Activated CD4-positive, alpha-beta memory T cell treated with anti-CD3 and anti-CD28 coated beads, Interleukin-2, amount 10 ng/mL, durations not matched to agents 7 days and 5 days (primary cell): ENCODE measurements at regions not wholly inside any gene's neighbourhood (a gene's known extent, or its start where the extent isn't known, plus 50 kb on each side); places are given as distances from the start of the nearest gene placed in this dataset.

Source experiments
- CTCF ChIA-PET: fragments of 350-600 bp; sonication (Branson Sonifier 250); formaldehyde crosslinking; loops from one replicate; lab custom pipeline; 2021; ENCODE audit warnings: antibody characterized with exemption, inconsistent platforms; lab: Charles Lee
- POLR2A ChIA-PET: fragments of 350-600 bp; sonication (Branson Sonifier 250); formaldehyde crosslinking; loops from one replicate; lab custom pipeline; 2021; ENCODE audit warnings: antibody characterized with exemption; lab: Charles Lee
- DNase-seq: peaks from one replicate; pipeline ENCODE4 v3.0.0-alpha.2; 2020
- H3K27ac Mint-ChIP-seq: one replicate; pipeline ENCODE4 v1.8.0; 2021; ENCODE audit warnings: mild to moderate bottlenecking, mixed read lengths
- H3K27me3 Mint-ChIP-seq: one replicate; pipeline ENCODE4 v1.8.0; 2021; ENCODE audit warnings: mixed read lengths
- H3K36me3 Mint-ChIP-seq: one replicate; pipeline ENCODE4 v1.8.0; 2021; ENCODE audit warnings: low read depth, mixed read lengths
- H3K4me1 Mint-ChIP-seq: one replicate; pipeline ENCODE4 v1.8.0; 2021; ENCODE audit warnings: mixed read lengths
- H3K4me3 Mint-ChIP-seq: one replicate; pipeline ENCODE4 v1.8.0; 2021; ENCODE audit warnings: mild to moderate bottlenecking, mixed read lengths
- H3K9me3 Mint-ChIP-seq: one replicate; pipeline ENCODE4 v1.8.0; 2021; ENCODE audit warnings: mixed read lengths

DNA sequence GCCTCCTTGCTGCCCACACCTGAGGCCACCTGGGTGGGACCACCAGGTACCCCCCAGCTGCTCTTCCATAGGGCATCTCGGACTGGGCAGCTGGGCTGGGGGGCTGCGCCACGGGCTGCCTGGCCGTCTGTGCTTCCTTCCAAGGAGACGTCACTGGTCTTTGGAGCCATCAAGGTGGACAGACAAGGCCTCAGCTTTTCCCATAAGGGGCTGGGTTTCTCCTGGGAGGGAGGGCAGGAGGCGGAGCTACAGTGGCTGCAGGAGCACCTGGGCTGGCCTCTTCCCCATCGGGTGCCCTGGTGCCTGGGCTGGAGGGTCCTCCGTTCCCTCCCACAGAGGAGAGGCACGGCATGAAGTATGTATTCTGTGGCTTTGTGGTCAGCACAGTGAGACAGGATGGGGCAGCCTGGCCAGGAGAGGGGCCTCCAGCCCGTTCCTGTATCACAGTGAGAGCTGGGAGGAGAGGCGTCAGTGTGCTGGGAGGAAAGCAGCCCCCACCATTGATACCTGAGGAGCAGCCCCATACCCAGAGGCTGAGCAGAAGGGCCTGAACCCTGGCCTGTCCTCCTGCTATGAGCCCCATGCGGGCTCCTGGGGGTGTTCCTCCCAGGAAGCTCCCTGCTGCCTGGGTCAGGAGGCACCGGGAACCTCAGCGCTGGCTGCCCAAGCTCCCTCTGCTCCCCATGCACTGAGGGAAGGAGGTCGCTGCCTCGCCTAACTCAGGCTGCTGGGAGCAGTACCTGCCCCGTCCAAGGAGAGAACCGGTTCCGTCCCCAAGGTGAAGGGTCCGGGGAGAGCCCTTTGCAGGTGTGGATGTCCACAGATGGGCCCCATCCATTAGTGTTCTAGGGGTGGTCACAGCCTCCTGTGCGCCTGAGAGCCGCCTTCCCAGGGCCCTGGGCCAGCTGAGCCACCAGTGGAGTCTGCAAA is 1075.0 kb downstream of the BRD1 start:
- Mint-ChIP-seq H3K36me3 (no peaks in the 10 kb centered on the region), H3K4me1 (no peaks in the 10 kb centered on the region), H3K27ac (no peak overlapping the region), H3K27me3 (no peaks in the 10 kb centered on the region), H3K4me3 (no peak overlapping the region), H3K9me3 (peaks cover 4% of the 10 kb centered on the region)
- ChIA-PET CTCF (no interaction called here), POLR2A (no interaction called here)
- peak; percentile 9 for DNase-seq

DNA sequence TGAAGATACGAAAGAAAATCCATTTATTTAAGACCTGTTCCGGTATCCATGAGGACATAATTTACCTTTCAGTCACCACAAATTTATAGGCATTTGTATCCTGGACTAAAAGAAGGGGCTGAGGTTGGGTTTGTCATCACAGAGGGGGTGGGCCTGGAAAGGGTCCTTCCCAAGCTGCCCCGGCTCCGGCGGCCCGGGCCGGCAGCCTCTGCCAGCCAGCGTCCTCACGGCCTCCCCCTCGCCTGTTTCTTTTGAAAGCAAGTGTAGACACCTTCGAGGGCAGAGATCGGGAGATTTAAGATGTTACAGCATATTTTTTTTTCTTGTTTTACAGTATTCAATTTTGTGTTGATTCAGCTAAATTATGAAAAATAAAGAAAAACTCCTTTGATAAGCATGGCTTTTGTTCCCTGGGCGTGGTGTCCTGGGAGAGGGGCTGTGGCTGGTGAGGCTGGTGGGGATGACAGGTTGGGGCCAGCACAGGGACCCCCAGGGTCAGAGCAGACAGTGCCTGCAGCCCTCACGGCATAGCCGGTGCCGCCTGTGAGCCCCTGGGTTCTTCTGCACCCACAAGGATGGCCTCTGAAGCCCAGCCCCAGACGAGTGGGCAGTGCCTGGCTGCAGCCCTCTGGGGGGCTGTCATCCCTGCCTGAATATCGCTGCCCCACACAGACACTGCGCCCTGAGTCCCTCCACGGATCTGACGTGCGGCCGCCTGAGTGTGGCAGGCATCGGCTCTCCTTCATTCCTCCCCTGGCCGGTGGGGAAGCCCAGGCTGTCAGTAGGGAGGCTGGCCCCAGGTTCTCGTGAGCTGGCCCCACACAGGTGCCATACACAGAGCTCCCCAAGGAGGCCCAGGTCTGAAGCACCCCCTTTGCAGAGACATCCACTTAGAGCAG is 1075.9 kb downstream of the BRD1 start:
- peaks cover 4% of the 10 kb centered on the region for H3K9me3 Mint-ChIP-seq
- H3K36me3 Mint-ChIP-seq: no peaks in the 10 kb centered on the region
- POLR2A ChIA-PET: no interaction called here
- no peak overlapping the region for H3K27ac Mint-ChIP-seq
- peak; percentile 3 for DNase-seq
- CTCF ChIA-PET: no interaction called here
- no peak overlapping the region for H3K4me3 Mint-ChIP-seq
- H3K27me3 Mint-ChIP-seq: no peaks in the 10 kb centered on the region
- no peaks in the 10 kb centered on the region for H3K4me1 Mint-ChIP-seq

DNA sequence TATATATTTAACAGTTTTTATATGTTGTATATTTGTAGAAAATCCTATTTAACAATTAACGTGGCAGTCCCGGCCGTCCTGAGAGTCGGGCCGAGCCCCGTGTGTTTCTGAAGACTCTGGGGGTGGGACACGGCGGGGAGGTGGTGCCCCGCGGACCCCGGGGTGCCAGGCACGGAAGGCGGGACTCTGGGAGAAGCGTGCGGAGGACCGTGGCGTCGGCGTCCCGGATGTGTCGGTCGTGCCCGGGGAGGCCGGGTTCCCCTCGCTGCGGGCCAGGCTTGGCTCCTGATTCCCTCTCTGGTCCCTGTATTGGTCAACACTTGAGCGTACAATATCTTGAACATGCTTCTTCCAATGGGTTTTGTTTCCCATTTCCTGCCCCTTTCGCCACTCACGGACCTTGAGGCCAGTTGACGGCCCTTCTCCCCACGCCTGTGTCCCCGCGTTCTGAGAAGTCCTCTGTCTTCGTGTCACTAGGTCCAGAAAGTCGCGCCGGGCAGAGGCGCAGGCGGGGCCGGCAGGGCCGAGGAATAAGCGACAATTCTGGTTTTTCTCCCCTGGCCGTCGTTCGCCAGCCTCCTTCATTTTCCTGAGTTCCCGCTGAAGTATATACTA is 1076.7 kb downstream of the BRD1 start:
- peak; percentile 12 for DNase-seq
- ChIA-PET CTCF (no interaction called here), POLR2A (no interaction called here)
- Mint-ChIP-seq H3K4me3 (no peak overlapping the region), H3K27ac (no peak overlapping the region), H3K9me3 (peaks cover 4% of the 10 kb centered on the region), H3K4me1 (no peaks in the 10 kb centered on the region), H3K27me3 (no peaks in the 10 kb centered on the region), H3K36me3 (no peaks in the 10 kb centered on the region)

DNA sequence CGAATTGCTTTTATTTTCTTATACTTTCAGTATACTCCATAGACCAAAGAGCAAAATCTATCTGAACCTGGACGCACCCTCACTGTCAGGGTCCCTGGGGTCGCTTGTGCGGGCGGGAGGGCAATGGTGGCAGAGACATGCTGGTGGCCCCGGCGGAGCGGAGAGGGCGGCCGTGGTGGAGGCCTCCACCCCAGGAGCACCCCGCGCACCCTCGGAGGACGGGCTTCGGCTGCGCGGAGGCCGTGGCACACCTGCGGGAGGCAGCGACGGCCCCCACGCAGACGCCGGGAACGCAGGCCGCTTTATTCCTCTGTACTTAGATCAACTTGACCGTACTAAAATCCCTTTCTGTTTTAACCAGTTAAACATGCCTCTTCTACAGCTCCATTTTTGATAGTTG is 1077.4 kb downstream of the BRD1 start:
- DNase-seq: peak; percentile 8
- H3K9me3 Mint-ChIP-seq: peaks cover 4% of the 10 kb centered on the region
- no peaks in the 10 kb centered on the region for H3K36me3 Mint-ChIP-seq
- no peak overlapping the region for H3K4me3 Mint-ChIP-seq
- CTCF ChIA-PET: no interaction called here
- no peak overlapping the region for H3K27ac Mint-ChIP-seq
- H3K27me3 Mint-ChIP-seq: no peaks in the 10 kb centered on the region
- POLR2A ChIA-PET: no interaction called here
- no peaks in the 10 kb centered on the region for H3K4me1 Mint-ChIP-seq

DNA sequence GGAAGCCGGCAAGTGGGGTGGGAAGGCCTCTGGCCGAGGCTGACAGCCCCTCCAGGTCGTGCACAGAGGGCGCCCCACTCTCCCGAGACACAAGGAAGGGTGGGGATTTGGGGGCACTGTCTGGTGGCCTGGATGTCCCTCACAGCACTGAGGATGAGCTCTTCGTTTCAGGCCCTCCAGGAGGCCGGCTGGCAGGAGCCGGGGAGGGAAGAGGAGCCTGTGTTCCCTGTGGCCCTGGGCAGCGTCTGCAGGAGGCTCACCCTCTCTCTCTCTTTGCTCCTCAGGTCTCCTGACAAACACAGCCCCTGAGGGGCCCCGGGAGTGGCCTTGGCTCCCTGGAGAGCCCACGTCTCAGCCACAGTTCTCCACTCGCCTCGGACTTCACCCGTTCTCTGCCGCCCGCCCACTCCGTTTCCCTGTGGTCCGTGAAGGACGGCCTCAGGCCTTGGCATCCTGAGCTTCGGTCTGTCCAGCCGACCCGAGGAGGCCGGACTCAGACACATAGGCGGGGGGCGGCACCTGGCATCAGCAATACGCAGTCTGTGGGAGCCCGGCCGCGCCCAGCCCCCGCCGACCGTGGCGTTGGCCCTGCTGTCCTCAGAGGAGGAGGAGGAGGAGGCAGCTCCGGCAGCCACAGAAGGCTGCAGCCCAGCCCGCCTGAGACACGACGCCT is 1078.0 kb downstream of the BRD1 start:
- Mint-ChIP-seq H3K9me3 (peaks cover 4% of the 10 kb centered on the region), H3K27me3 (no peaks in the 10 kb centered on the region), H3K4me1 (no peaks in the 10 kb centered on the region), H3K36me3 (no peaks in the 10 kb centered on the region), H3K27ac (no peak overlapping the region), H3K4me3 (no peak overlapping the region)
- ChIA-PET POLR2A (no interaction called here), CTCF (no interaction called here)
- peak; percentile 9 for DNase-seq

DNA sequence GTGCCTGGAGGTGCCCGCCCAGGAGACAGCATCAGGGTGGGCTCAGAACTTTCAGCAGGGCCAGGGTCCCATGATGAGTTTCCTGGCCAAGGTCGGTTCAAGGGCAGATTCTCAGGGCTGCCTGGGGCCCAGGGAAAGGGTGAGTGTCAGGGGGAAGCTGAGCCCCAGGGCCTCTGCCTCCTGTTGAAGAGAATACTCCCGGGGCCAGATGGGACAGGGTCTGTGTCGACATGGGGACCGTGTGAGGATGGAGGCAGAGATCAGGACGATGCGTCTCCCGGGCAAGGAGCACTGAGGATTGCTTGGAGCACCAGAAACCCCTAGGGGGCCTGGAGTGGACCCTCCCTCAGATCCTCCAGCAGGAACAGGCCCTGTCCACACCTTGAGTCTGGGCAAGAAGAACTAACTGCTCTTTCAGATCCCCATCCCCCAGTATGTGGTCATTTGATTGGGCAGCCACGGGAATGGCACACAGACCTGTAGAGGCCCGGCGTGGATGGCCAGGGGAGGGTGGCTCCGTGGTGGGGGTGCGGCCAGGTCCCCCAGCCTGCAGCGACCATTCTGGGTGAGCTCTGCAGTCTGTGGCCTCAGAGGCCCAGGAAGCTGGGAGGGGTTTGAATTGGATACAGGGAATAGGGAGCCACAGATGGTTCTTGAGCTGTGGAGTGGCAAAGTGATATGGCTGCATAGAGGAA is 1078.7 kb downstream of the BRD1 start:
- CTCF ChIA-PET: no interaction called here
- Mint-ChIP-seq H3K4me3 (no peak overlapping the region), H3K27me3 (no peaks in the 10 kb centered on the region), H3K36me3 (no peaks in the 10 kb centered on the region), H3K27ac (no peak overlapping the region), H3K4me1 (no peaks in the 10 kb centered on the region), H3K9me3 (peaks cover 1% of the 10 kb centered on the region)
- POLR2A ChIA-PET: no interaction called here
- no peak for DNase-seq

DNA sequence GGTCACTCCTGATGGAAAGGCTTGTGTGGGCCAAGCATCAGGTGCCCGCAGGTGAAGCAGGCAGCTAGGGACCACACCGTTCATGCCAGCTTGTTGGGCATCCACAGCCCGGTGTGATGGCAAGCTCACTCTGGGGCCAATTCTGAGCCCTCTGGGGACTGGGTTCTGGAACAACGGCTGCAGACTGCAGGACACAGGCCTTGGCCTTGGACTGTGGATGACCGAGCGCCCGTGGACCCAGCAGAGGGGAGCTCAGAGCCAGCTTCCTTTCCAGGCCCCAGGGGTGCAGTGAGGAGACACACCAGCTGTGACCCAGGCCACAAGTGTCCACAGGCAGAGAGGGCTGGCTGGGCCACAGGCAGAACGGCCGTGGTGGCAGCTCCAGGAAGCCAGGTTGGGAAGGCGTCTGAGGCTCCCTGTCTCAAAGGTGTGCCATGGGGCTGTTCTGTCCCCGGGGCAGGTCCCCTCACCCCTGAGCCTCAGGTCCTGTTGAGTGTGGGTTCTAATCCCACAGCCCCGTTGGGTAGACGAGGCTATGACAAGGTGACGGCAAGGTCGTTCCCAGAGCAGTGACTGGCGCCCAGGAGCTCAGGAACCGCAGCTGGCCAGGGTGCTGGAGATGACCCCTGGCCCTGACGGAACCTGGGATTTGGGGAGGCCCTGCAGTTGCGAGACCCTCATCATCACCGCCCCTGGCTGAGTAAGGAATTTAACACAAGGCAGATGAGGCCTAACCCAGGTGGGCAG is 1079.4 kb downstream of the BRD1 start:
- no peak overlapping the region for H3K4me3 Mint-ChIP-seq
- DNase-seq: peak; percentile 1
- no peak overlapping the region for H3K27ac Mint-ChIP-seq
- ChIA-PET CTCF (no interaction called here), POLR2A (no interaction called here)
- no peaks in the 10 kb centered on the region for H3K27me3 Mint-ChIP-seq
- H3K4me1 Mint-ChIP-seq: no peaks in the 10 kb centered on the region
- no peaks in the 10 kb centered on the region for H3K9me3 Mint-ChIP-seq
- no peaks in the 10 kb centered on the region for H3K36me3 Mint-ChIP-seq

DNA sequence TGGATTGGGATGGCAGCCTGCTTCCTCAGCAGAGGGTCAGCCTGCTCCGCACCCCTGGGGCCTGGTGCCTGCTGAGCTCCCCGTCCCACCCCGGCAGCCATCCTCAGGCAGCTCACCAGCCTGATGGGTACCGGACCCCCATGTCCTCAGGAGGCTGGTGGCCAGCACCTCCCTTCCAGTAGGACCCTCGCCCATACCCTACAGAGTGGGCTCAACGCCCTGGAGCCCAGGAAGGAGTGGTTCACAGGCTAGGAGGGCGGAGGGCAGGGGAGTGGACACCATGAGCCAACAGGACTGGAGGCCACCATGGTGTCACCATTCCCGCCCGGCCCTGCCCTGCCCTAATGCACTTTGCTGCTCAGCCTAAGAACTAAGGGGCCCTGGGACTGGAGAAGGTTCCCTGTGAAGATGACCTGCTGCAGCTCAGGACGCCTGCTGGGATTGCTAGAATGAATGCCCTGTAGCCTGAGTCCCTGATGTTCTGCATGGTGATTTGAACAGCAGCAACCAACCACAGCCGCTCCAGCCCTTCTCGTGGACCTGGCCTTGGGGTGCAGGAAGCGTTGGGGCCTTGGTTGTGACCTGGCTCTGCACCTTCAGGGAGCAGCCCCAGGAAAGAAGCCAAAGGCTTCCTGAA is 1080.8 kb downstream of the BRD1 start:
- POLR2A ChIA-PET: no interaction called here
- DNase-seq: peak; percentile 12
- no peak overlapping the region for H3K4me3 Mint-ChIP-seq
- no peaks in the 10 kb centered on the region for H3K36me3 Mint-ChIP-seq
- H3K27ac Mint-ChIP-seq: no peak overlapping the region
- CTCF ChIA-PET: no interaction called here
- H3K27me3 Mint-ChIP-seq: no peaks in the 10 kb centered on the region
- H3K4me1 Mint-ChIP-seq: no peaks in the 10 kb centered on the region
- no peaks in the 10 kb centered on the region for H3K9me3 Mint-ChIP-seq

DNA sequence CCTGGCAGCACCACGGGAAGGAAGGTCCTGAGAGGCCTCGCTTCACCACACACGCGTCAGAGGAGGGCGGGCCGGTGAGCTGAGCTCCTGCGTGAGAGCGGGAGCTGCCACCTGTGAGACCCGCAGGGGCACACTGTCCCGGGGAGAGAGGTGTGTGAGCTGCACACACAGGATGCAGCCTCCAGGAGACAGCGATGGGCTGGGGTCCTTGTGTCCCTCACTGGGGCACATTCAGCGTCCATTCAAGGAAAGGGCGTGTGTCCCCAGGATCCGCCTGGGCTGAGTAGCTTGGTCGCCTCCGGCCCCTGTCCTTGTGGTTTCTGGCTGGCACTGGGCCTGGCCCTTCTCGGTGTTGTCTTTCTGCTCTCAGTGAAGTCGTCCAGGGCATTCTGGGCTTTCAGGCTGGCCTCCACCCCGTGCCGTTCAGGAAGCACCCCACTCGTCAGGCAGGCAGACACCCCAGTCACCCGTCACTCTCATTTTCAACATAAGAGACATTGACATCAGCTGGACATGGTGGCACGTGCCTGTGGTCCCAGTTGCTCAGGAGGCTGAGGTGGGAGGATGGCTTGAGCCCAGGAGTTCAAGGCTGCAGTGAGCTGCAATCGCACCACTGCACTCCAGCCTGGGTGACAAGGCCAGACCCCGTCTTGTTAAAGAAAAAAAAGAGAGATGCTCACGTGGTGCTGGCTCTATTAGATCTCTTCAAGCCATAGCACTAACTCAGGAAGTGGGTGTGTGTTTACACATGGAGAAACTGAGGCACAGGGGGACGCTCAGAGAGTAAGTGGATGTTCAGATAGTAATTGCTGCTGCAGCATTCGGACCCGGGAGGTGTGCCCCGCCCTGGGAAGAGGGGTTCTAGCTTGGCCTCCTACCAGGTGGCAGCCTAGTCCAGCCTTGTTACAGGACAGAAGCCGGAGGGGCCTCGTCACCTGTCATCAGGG is 1081.6 kb downstream of the BRD1 start:
- CTCF ChIA-PET: no interaction called here

DNA sequence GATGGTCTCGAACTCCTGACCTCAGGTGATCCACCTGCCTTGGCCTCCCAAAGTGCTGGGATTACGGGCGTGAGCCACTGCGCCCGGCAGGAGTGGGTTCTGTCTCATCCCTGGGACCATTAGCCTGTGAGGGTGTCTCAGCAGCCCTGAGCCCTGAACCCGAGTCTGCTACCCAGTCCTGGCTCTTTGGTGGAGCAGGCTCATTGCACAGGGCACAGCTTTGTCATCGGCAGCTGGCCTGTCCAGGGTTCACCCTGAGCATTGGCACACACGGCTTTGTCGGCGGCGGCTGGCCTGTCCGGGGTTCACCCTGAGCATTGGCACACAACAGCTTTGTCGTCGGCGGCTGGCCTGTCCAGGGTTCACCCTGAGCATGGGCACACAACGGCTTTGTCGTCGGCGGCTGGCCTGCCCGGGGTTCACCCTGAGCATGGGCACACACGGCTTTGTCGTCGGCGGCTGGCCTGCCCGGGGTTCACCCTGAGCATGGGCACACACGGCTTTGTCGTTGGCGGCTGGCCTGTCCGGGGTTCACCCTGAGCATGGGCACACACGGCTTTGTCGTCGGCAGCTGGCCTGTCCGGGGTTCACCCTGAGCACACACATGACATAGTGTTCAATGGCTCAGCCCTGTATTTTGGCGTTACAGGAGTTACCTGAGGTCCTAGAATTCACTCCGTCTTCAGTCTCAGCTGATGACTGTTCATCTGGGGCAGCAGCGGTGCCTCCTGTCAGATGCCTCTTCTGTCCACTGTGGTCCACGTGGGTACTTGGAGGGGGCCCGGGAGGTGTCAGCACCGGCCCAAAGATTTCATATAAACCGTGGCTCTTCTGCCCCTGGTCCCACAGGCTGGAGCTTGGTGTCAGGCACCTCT is 1082.5 kb downstream of the BRD1 start:
- Mint-ChIP-seq H3K4me3 (no peak overlapping the region), H3K27me3 (no peaks in the 10 kb centered on the region), H3K36me3 (no peaks in the 10 kb centered on the region), H3K9me3 (no peaks in the 10 kb centered on the region), H3K4me1 (no peaks in the 10 kb centered on the region), H3K27ac (no peak overlapping the region)
- POLR2A ChIA-PET: interaction anchor here (0.6 kb wide), 1 partner anchor 52 kb away, joined by 3 read pairs; no protein-coding TSS in a partner anchor
- CTCF ChIA-PET: interaction anchor here (0.6 kb wide), 1 partner anchor 1641 kb away, joined by 5 read pairs; no protein-coding TSS in a partner anchor
- peak; percentile 1 for DNase-seq

More for the DNA sequence above, 1081.6 kb downstream of the BRD1 start:
- POLR2A ChIA-PET: no interaction called here
- H3K9me3 Mint-ChIP-seq: no peaks in the 10 kb centered on the region
- no peaks in the 10 kb centered on the region for H3K36me3 Mint-ChIP-seq
- H3K27me3 Mint-ChIP-seq: no peaks in the 10 kb centered on the region
- no peak overlapping the region for H3K27ac Mint-ChIP-seq
- DNase-seq: peak; percentile 9
- H3K4me1 Mint-ChIP-seq: no peaks in the 10 kb centered on the region
- no peak overlapping the region for H3K4me3 Mint-ChIP-seq
